ENCODE measurements at regions not wholly inside any gene's neighbourhood (a gene's known extent, or its start where the extent isn't known, plus 50 kb on each side); places are given as distances from the start of the nearest gene placed in this dataset.

GRCh38 chr5:124692950-124693349, 53.5 kb downstream of the ZNF608 start:
- no peak for DNase-seq

DNA sequence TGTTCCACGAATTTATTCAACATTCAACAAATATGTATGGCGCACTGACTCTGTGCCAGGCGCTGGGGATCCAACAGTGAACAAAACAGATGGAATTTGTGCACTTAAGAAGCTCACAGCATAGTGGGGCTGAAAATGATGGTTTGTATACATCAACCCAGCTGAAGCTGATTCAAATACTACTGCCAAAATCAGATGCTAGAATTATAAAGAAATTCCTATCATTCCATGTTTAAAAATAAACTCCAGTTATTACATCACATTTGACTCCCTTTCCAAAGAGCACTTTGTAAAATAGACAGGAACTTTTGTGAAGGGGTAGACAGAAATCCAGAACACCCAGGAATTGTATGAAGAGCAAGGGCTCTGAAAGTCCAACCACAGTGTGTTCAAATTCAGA, 54.1 kb downstream of the ZNF608 start:
- no peak for DNase-seq

DNA sequence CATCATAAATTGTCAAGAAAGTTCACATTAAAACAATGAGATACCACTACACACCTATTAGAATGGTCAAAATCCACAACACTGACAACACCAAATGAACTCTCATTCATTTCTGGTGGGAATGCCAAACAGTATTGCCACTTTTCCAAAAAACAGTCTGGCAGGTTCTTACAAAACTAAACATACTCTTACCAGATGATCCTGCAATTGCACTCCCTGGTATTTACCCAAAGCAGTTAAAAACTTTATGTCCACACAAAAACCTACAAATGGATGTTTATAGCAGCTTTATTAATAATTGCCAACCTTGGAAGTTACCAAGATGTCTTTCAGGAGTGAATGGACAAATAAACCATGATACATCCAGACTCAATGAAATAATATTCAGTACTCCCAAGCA, 56.8 kb downstream of the ZNF608 start:
- no peak for DNase-seq

- peak; percentile 7 for DNase-seq
Measured at GRCh38 chr5:124686239-124687004, 60.0 kb downstream of the ZNF608 start.

DNA sequence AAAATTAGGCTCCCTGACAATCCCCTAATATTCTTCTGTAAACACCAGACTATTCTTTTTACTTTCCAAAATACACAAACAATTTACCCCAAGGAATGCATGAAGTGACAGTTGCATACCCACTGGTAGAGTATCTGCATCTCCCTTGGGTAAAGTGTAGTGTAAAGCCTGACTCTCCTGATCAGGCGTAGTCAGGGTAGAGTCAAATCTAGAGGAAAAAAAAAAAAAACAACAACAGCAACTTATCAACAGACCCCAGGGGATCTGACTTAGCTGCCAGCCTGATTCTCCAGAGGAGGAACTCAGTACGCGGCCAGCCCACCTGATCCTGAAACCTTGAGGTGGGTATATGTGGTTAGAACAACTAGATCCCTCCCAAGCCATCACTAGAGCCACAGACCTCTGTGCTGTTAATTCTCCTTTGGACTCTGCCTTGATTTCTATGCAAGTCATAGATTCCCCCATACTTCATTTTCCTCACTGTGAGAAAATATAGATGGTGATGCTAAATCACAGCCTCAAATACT, 61.0 kb downstream of the ZNF608 start:
- DNase-seq: no peak

- DNase-seq: no peak
Measured at GRCh38 chr5:124683917-124684555, 62.4 kb downstream of the ZNF608 start.

- DNase-seq: peak; percentile 21
Measured at GRCh38 chr5:124679578-124680199, 66.8 kb downstream of the ZNF608 start.

- DNase-seq: no peak
Measured at GRCh38 chr5:124678922-124679519, 67.4 kb downstream of the ZNF608 start.

DNA sequence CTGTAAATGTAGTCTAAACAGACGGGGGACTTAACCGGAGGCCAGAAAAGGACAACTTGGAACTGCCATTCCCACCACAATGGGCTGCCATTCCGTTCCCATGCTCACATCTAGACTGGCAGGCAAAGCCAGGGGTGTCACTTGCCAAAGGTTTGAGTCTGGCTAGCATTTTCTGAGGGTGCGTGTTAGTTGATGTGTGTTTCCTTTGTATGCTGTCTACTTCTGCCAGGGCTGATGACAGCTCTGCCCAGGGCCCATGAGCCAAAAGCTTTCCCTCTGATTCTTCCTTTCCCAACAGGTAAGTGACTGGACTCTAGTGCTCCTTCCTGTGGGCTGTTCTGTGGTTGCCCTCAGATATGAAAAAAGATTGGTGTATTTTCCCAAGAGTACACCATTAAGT, 68.0 kb downstream of the ZNF608 start:
- DNase-seq: no peak

DNA sequence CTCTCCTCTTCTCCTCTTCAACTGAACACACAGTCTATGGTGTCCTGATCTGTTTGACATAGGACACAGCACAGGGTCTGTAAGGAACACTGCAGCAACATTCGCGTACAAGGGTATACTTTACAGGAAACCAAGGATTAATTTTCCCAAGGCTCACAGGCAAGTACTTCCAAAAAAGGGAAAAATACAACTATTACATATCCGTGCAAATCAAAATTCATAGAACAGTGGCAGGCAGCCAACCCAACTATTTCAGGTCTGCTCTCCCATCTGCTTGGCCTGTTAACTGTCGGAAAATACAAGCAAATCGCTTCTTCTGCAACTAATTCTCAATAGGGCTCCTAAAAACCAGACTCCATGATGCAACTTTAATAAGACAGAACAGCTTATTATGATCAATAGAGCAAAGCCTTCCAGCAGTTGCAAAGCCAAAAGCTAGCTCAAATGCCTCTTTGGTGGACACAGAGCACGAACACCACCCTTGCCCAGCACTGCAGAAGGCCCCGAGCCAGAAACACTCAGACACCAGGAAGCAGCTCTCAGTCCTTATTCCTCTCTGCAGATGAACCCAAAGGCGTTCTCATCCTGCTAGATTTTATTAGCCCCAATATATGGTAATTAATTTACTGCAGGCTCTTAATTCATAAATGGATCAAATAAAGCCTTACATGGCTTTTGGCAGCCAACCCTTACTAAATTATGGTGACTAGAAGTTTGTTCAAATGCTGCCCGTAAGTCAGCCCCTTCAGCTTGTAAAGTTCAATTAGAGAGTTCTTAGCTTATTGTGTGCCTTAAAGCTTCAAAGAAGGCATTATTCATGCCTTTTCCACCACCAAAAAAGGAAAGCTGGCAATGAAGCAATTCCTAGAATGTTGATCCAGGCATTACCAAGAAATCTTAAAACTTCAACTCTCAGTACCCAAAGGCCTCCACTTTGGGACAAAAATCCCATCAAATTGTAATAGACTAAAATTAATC, 68.8 kb downstream of the ZNF608 start:
- no peak for DNase-seq

DNA sequence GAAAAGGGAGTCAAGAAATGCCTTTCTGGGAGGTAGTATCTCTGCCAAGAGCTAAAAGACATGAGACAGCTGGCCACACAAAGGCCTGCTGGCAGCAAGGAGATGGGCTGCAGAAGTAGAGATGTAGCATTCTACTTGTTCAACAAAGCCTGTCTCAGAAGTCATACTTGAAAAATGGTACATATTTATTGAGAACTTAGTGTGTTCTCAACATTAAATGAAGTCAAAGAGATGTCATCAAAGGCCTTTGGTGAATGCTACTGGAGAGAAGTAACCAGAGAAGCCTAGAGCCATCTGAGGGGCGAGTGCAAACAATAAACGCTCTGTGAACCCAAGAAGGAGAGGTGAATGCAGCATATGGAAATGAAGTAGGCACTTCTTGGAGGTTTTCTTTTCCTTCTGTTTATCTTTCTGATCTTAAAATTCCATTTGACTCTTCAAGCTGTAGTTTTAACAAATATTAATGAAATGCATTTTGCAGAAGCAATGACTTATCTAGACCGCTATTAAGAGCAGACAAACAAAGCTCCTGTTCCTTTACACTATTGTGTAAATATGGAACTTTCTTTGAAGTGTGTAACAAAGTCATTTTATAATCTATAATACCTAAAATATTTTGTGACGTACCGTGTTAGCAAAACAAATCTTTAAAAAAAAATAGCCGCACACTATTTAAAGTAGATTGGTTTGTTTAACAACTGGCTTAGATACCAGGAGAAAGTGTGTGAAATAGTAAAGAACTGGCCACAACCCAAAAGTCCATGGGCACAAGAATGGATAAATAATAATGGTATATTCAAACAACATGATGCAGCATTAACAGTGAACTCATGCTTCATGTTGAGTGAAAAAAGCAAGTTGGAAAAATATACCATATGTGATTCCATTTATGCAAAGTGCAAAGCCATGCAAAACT, 70.2 kb downstream of the ZNF608 start:
- no peak for DNase-seq

DNA sequence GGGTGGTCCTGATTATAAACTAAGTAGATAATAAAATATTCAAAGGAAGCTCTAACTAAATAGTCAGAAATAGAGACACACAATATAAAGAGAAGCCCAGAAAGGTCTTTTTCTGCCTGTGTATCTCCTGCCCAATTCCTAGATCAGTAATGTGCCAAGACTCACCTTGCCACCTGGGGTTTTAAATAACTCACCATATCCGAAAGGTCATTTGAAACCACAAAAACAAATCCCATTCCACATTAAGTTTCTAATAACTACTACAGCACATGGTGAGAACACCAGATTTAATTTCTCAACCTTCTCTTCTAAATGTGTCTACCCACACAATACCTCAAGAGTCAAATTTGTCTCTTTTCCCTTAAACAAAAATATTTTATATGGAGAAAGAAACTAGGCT, 75.2 kb downstream of the ZNF608 start:
- no peak for DNase-seq

DNA sequence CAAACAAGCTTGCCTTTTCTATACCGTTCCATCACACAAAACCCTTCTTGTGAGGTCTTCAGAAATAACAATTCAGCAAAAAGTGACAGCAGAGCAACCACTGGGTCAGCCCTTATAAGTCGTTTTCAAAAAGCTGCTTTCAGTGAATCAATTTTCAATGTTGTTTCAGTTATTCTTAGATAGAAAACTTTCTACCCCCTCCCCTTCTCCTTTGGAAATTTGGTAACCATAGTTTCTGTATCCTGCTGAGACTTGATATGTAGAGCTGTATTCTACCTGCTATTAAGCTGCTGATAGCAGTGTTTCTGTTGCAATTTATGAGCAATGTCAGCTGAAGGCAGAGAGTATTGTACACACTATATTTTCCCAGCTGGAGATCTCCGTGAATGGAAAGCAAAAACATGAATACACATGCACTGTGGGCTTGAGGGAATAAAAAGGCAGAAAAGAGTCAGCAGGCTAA, 75.7 kb downstream of the ZNF608 start:
- DNase-seq: no peak

DNA sequence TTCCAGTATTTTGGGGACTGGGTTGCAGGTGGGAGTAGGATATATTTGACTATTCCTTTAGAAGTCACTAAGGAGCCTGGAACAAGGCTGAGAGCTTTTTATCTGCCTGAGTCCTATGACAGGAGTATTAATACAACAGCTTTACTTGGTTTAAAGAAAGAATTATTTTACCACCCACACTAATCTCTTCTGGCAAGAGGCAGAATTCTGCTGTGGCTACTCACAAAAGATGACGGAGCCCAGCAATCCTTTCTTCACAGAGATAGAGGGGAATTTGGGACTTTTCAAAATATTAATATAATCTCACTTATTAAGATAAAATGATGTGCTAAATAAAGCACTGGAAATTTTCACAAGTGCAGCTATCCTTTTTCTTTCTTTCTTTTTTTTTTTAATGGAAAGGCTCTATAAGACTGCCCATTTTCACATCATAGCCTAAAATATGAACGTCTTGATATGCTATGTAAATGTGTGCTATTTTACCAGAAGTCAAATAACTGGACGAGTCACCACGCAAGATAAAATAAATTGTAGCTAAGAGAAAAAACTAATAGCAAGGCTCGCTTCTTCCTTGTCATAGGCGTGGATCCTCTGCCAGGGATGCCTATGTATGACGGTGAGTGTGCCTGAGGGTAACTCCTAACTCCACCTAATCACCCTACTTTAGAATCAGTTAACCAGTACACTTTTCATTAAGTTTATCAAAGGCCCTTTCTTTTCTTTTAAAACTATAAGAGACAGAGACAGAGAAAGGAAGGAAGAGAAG, 76.3 kb downstream of the ZNF608 start:
- DNase-seq: no peak

DNA sequence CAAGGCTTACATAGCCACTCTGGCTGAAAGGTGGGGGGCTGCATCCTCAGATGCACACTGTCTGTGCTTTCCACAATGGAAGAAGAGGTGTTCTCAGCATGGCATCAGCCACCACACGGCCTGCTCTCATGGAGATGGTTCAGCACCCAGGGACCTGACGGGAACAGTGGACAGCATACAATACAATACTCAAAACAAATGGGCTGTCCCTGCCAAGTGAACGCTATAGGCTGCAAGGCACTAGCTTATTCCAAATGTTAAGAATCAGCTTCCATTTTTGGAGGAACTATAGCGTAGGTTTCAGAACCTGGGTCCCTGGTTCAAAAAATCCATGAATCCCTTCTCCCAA, 77.2 kb downstream of the ZNF608 start:
- no peak for DNase-seq

DNA sequence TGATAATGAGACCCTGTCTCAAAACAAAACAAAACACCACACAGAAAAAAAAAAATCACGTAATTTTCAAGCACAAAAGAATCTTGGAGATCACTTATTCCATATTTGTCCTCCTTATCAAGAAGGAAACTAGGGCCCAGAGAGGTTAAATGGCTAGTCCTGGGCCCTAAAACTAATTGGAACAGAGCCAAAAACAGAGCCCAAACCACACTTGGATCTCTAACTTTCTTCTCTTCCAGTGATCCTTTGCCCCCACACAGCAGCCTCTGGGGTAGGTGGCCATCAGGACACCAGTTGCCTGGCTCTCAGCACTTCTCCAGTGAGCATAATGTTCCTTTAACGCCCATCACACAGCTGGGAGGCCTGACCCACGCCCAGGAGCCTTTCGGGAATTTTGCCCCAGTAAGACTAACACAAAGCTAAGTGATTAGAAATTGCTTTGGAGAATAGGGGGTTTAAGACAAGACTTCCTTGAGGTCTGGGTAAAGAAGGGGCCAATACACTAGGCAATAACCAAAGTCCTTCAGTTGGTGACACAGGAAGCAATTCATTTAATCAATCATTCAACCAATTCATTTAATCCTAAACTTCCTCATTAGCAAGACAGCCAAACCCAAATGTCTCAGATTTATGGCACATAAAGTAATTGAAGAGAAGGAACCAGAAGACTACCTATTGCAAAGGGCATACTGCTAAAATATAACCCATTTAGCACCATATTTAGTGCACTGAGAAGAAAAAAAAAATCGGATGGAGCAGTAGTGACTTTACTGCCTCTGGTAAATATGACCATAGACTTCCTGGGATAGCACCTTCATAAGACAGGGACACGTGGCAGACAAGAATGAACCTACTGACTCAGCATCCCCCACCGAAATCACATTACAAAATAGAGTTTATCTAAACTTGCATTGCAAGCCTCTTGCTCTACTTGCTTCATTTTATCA, 77.8 kb downstream of the ZNF608 start:
- DNase-seq: no peak

GRCh38 chr5:124665625-124666024, 80.8 kb downstream of the ZNF608 start:
- no peak for DNase-seq

- peak; percentile 21 for DNase-seq
Measured at GRCh38 chr5:124665035-124665434, 81.4 kb downstream of the ZNF608 start.

DNA sequence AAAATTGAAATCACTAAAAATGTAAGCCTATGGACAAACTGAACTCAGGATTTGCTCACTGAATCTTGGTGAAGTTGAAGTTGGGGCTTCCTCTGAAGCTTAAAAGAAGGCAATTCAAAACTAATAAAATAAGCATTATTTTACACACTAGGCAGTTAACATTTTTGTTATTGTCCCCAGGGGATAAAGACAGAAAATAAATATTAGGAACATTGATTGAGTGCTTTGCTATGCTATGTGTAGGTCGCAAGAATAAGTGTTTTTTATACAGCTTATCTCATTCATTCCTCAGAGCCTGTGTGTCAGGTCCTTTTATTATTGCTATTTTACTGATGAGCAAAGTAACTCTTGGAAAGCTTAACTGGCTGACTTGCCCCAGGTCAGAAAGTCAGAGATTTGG, 82.2 kb downstream of the ZNF608 start:
- DNase-seq: no peak

Measured in hematopoietic multipotent progenitor cell treated with erythropoietin and hydrocortisone succinate and interleukin-3 and kit ligand, for 4 days (in vitro differentiated cells).